Activated T-cell treated with anti-CD3 and anti-CD28 coated beads for 1 hour (primary cell): ENCODE measurements at regions not wholly inside any gene's neighbourhood (a gene's known extent, or its start where the extent isn't known, plus 50 kb on each side); places are given as distances from the start of the nearest gene placed in this dataset.
"Not testable (repeated sequence)": the region's sequence is repeated elsewhere in the genome, so short reads cannot be mapped to it uniquely, and the experiment has no call there.

Source experiments
- DNase-seq: peaks from one replicate; pipeline ENCODE4 v3.0.0-alpha.2; 2020; ENCODE audit warnings: low read depth

- not testable (repeated sequence) for DNase-seq
Measured at GRCh38 chr12:9308745-9309144, 100.5 kb upstream of the PZP start.

DNA sequence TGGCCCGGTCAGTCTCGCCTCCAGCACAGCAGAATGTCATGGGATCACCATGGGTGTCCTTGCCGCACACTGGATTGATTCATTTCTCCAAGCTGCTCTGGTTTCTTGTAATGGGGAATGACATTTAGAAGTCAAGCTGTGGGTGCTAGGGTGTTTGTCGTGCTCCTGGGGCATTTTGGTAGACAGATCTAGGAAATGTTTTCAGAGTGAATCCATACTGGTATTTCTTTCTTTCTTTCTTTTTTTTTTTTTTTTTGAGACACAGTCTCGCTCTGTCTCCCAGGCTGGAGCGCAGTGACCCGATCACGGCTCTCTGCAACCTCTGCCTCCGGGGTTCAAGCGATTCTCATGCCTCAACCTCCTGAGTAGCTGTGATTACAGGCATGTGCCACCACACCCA, 100.0 kb upstream of the PZP start:
- not testable (repeated sequence) for DNase-seq

GRCh38 chr12:9307255-9307654, 99.1 kb upstream of the PZP start:
- DNase-seq: not testable (repeated sequence)

DNA sequence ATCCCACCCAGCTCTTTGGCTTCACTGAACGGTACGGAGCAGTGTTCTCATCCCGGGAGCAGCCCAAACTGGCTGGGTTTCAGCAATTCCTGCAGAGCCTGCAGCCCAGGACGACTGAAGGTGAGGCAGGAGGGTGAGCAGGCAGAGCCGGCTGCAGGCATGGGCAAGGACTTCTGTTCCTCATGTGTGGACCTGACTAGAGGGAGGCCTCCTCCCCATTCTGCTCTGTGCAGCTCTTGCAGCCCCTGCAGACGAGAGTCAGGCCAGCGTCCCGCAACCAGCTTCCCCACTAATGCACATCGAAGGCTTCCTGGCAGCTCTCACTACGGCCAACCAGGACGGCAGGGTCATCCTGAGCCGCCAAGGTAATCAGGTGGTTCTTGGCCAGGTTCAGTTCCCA, 97.8 kb upstream of the PZP start:
- not testable (repeated sequence) for DNase-seq

DNA sequence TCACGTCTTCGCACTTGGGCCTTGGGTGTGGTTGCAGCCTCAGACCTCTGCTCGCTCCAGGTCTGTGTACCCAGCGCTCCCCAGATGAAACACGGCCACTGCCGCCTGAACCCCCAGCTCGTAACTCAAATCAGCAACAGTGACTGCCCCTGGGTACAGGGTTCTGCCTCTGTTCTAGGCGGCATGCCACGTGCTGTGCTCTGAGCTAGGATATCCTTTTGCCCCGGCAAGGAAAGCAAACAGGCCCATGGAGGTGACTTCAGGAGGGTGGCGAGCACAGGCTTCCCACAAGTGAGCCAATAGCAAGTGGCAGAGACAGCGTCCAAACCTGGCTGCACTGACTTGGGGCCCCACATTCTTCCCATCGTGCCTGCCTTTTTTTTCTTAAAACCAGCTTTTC, 96.3 kb upstream of the PZP start:
- not testable (repeated sequence) for DNase-seq

GRCh38 chr12:9295872-9296271, 87.7 kb upstream of the PZP start:
- DNase-seq: not testable (repeated sequence)

- DNase-seq: not testable (repeated sequence)
Measured at GRCh38 chr12:9294072-9294620, 86.0 kb upstream of the PZP start.

DNA sequence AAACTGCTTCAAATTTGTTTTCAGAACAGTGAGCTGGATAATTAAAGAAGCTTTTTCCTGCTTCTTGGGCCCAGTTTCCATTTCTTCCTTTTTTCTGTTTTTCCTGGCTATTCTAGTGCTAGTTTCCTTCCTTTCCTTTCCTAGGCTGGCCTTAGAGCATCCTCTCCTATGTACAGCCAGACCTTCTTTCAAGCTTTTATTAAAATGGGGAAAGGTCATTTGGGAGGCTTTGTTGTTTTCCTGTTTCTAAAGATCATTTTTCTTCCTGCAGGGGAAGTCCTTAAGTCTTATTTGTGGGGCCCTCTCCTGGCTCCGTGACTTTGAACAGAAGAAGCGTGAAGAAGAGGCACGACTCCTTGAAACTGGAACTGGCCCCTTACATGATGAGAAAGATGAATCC, 85.2 kb upstream of the PZP start:
- not testable (repeated sequence) for DNase-seq

GRCh38 chr12:9289984-9290383, 81.8 kb upstream of the PZP start:
- not testable (repeated sequence) for DNase-seq

- DNase-seq: not testable (repeated sequence)
Measured at GRCh38 chr12:9284724-9285123, 76.5 kb upstream of the PZP start.

- not testable (repeated sequence) for DNase-seq
Measured at GRCh38 chr12:9284197-9284596, 76.0 kb upstream of the PZP start.

- DNase-seq: peak; percentile 65
Measured at GRCh38 chr12:9283346-9284095, 75.3 kb upstream of the PZP start.

- DNase-seq: no peak
Measured at GRCh38 chr12:9276990-9277389, 68.8 kb upstream of the PZP start.

- DNase-seq: no peak
Measured at GRCh38 chr12:9273276-9273675, 65.1 kb upstream of the PZP start.

DNA sequence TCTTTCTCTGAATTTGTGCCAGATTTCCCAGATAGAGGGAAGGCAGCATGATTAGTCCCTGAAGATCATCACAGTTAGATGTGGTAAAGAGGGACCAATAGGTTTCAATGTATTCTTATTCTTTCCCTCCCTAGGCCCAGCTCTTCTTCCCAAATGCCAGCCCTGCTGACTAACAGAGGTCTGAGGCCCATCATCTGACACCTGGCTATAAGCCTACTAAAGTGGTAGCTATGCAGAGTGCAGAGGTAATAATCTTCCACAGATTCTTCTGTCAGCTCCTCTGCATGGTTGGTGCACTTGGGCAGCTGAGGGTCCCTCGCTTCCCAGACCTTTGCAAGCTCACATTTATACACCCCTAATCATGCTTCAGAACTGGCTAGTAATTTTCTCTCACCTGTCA, 63.7 kb upstream of the PZP start:
- no peak for DNase-seq

GRCh38 chr12:9264546-9264945, 56.4 kb upstream of the PZP start:
- no peak for DNase-seq

DNA sequence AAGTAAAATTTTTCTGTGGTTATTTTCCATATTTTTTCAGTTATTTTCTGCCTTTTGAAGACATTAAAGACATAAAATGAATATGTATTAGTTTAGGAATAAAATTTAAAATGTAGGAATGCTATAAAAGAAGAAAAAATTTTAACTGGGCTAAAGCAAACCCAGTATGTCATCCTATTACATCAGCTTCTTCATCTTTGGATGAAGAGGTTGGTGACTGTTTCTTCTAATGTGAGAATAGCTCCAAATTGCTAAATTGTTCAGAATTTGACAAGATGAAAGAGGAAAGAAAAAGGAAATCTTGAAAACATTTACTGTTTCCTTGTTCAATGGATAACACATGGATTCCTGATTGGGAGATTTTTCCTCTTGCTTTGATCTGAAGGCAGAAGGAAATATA, 52.7 kb upstream of the PZP start:
- no peak for DNase-seq

- no peak for DNase-seq
Measured at GRCh38 chr12:9258676-9259075, 50.5 kb upstream of the PZP start.
